ENCODE measurements at regions not wholly inside any gene's neighbourhood (a gene's known extent, or its start where the extent isn't known, plus 50 kb on each side); places are given as distances from the start of the nearest gene placed in this dataset.
A peak's percentile ranks its signal among the peaks of the same experiment; 100 is the strongest.
"Not testable (repeated sequence)": the region's sequence is repeated elsewhere in the genome, so short reads cannot be mapped to it uniquely, and the experiment has no call there.

DNA sequence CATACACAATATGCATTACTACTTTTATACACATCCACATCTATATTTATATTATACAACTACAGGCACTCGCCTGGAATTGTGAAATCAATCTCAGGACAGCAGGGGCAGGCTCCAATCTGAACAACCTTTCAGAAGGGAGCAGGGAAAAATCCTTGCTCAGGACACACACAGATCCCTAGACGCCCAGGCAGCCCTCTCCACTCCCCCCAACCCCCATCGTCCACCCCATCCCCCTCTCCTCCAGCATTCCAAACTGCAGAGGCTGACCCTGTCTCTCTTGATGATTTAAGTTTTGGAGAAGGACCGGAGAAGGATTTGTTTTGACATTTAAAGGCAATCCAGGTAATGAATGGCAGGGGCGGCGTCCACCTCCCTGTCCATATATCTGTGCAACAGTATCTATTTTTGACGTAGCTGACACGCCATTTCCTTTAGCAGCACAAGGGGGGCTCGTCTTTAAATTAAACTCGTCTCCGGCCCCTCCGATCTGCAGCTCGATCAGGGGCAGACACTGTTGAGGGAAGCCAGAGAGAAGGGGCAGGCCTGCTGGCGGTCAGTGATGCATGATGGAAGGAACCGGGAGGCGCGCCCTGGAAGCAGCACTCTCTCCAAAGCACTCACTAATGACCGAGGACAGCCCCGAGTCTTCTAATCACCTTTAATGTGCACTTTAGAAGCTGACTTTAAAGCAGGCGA lies 95.0 kb upstream of the TBX5 start:
- DNase-seq, result no peak

DNA sequence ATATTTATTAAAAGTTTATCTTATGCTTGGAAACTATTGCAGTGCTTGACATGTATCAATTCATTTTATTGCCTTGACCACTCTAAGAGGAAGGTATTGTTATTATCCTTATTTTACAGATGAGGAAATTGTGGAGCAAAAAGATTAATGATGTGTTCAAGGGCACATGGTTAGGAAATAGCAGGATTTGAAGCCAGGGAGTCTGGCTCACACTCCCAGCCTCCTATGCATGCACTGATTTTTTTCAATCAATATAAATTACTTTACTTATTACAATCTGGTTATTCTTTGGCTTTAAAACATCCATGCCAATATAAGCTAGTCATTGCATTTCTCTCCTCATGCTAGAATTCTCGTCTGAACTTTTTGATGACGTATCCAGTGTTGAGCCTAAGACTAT lies 94.2 kb upstream of the TBX5 start:
- DNase-seq, result no peak

DNA sequence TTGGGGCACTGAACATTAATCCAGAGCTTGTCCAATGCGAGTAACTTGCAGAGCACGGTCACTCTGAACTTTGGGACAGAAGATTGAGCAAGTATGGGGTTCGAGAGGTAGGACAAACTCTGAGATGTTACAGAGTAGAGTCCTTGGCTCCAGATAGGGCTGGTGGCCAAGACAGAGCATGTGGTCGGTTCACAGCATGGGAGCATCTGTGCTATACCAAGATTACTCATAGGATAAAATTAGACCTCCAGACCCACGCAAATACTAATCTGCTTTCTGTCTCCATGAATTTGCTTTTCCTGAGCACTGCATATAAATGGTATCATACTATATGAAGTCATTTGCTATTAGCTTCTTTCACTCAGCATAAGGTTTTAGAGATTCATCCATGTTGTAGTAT lies 93.4 kb upstream of the TBX5 start:
- no peak for DNase-seq

DNA sequence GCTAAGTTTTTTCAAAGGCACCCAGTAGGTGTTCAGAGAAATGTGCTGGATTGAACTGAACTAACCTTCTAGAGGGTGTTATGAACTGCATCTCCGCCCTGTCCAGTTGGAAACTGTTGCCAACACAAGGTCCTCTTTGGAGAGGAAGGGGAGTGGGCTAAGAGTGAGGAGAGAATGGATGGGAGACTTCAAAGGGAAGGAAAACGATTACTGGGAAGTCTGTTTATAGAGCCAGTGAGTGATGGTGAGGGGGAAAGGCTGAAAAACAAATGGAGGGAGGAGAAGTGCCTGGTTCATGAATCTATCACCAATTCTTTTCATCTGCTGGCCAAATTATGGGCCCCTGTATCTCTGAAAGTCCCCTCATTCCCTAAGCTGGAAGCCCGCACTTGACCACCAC lies 86.0 kb upstream of the TBX5 start:
- DNase-seq, result no peak

DNA sequence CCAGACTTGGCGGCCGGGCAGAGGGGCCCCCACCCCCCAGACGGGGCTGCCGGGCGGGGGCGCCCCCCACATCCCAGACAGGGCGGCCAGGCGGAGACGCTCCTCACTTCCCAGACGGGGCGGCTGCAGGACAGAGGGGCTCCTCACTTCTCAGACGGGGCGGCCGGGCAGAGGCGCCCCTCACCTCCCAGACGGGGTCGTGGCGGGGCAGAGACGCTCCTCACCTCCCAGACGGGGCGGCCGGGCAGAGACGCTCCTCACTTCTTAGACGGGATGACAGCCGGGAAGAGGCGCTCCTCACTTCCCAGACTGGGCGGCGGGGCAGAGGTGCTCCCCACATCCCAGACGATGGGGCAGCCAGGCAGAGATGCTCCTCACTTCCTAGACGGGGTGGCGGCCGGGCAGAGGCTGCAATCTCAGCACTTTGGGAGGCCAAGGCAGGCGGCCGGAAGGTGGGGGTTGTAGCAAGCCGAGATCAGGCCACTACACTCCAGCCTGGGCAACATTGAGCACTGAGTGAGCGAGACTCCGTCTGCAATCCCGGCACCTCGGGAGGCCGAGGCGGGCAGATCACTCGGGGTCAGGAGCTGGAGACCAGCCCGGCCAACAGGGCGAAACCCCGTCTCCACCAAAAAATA lies 79.0 kb upstream of the TBX5 start:
- not testable (repeated sequence) for DNase-seq

DNA sequence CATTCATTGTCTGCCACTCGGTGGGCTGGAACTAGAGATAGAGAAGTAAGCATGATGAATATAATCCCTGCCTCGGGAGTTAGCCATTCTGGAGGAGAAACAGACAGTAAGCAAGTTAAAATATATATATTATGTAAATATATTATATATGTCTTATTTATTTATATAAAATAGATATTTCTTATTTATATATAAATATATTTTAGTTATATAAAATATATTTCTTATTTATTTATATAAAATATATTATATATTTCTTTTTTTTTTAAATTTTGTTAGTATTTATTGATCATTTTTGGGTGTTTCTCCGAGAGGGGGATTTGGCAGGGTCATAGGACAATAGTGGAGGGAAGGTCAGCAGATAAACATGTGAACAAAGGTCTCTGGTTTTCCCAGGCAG lies 78.1 kb upstream of the TBX5 start:
- DNase-seq, result no peak

DNA sequence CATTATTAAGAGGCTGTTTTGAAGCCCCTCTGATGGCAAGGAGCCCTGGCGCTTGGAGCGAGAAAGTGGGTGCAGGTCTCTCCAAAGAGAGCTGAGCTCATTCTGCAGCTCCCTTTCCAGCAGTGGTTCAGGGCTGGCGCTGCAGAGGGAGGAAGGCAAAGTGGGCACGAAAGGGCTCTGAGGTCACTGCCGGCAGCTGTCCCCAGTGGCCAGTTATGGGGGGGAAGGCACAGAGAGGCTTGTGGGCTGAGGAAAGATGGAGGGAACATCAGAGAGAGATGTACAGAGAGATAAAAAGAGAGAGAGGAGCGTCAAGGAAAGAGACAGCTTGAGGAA lies 75.2 kb upstream of the TBX5 start:
- no peak for DNase-seq

DNA sequence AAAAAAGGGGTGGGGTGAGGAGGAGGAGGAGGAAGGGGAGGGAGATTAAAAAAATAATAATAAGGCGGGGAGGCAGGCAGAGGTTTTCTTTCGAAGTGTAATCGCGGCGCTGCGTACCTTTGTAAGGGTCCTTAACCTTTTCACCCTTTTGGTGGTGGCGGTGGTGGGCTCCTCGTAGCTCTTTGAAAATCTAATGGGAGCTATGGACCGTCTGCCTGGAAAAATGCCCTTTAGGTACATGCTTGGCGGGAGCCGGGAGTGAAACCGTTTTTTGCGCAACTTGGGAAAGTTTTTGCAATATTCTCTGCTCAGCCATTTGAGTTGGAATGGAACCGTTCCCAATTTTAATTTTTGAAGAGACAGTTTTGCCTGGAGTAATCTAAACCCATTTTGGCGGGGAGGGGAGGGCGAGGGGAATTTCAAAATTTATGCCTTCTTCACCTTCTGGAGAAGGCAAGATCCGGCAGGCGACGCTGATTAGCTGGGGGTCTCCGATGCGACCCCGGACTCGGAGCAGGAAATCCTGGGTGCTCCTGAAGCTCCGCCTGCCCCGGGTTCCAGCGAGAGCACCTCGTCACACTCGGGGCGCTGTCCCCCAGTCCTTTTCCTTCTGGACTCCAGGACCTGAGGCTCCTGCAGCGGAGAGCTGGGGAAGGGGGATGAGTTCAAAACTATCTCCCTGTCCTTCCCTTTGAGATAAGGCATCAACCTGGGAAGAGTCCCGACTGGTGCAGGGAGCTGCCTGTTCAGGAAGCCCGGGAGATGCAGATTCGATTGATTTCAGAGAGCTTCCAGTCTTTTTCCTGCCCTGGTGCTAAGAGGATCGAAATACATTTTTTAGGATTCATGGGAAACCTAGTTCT lies 74.6 kb upstream of the TBX5 start:
- no peak for DNase-seq

DNA sequence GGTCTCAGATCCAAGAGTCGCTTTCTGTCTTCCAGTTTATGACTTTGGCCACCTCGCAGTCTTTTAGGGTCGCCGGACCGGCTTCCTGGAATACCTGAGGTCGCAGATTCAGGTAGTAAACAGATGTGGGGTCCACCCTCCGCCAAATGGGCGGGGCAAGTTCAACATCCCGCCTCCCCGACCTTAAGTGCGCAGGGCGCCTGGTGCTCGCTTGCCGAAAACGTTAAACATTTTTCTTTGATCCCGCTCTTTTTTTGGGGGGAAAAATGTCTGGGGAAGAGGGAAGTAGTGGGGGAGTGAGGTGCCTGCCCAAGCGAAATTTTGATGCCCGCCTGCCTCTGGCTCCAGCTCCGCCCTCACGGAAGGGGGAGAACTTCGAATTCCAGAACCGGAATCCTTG lies 73.9 kb upstream of the TBX5 start:
- DNase-seq, result no peak

DNA sequence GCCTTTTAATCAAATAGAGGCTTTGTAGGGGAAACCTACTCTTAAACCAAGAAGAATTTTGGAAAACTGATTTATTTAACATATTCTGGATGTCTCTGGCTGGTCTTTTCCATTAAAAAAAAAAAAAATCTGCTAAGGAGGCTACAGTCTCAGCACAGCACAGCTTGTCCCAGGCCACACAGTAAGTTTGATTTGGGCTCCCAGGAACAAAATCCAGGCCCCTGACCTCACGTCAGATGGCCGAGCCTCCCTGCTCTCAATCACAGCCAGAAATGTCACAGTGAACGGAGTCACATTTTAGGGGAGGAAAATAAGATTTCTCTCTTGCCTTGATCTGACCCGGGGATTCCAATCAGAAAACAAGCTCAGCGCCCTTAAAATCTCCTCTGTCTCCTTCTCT lies 72.9 kb upstream of the TBX5 start:
- no peak for DNase-seq

DNA sequence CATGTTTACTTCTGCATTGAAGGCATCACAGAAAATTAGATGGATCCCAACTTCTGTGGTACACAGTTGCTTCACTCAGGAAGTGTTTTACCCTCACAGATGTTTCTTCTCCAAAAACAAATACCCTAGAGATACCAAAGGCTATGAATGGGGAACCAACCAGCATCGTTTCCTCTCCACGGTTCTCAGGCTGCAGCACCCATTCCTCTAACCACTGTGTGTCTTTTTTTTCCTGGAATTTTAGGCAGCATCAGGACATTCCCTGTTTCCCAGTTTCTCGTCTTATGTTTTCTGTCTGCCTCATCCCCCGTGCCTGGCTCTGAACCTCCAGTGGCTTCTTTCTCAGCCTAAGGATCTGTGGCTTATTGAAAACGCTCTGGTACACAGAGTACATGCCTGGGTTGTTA lies 72.0 kb upstream of the TBX5 start:
- no peak for DNase-seq

DNA sequence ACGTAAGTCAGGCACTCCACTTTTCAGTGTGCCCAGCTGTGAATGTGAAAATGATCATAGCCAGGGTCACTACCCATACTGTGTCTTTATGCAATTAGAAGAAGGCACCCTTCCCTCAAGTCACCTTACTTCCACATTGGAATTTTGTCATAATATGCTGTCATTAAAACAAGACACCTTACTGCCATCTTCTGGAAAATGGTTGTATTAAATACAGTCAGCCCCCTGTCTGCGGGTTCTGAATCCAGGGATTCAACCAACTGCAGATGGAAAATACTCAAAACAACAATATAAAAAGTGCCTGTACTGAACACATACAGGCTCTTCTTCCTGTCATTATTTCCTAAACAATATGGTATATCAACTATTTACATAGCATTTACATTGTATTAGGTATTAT lies 70.2 kb upstream of the TBX5 start:
- DNase-seq, result peak in 1 of 2 experiments; percentile 38

DNA sequence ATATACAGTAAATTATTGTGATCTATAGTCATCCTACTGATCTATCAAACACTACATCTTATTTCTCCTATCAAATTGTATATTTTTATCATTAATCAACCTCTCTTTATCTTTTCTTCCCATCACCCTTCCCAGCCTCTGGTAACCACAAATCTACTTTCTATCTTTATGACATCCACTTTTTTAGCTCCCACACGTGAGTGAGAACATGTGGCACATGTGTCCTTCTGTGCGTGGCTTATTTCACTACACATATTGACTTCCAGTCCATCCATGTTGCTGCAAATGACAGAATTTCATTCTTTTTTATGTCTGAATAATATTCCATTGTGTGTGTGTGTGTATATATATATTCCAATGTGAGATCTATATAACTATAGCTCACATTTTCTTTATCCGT lies 67.8 kb upstream of the TBX5 start:
- DNase-seq, result no peak

DNA sequence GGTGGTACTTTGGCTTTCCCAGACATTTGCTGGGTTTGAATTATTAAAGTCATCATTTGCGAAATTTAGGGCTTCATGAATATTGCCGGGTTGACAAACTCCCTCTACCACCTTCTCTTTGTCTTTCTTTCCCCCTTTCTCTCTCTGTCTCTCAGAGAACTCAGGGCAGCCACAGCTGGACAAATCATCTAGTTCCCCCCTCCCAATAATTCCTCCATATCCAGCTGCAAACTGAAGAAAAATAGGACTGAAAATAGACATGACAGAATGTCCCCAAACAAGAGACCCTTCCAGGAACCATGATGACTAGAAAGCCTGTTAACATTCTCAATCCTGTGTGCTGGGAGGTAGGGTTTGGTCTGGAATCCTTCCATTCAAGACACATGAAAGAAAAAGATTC lies 67.1 kb upstream of the TBX5 start:
- DNase-seq, result no peak

DNA sequence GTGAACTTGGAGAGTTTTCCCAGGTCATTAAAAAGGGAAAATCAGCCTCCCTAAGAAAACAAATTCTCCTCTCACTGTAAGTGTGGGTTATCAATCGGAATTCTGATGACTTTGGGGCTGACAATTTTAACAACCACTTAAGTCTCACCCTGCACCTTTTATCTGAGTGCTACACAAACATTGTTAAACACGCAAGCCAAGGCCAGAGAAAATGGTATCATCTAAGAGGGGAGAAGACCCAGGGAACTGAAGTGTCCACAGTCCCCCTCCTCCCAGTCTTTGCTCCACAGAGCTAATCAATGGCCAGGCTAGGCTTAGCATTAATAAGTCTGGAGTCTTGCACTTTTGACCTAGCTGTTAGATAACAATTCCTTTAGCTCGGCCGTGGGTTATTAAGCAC lies 51.7 kb upstream of the TBX5 start:
- no peak for DNase-seq

Data from SW 1271 (cell line).